HCT116 (cell line): ENCODE measurements at regions not wholly inside any gene's neighbourhood (a gene's known extent, or its start where the extent isn't known, plus 50 kb on each side); places are given as distances from the start of the nearest gene placed in this dataset.

Experiments
- CEBPB ChIP-seq: IDR thresholded peaks from 2 replicates; pipeline ENCODE4 v1.6.1; 2012; ENCODE audit warnings: low read depth
- CTCF ChIP-seq, 3 experiments: fragments of 200-600 bp in 1 of 3; sonication (generic) in 1 of 3; IDR thresholded peaks in 2 of 3; conservative IDR thresholded peaks in 1 of 3; 2 replicates each; pipeline ENCODE4 v1.5.1; 2012 to 2017; ENCODE audit warnings: low read depth in 2 of 3, low read length in 2 of 3, antibody characterized with exemption in 1 of 3, borderline replicate concordance in 1 of 3, control low read depth in 1 of 3, mild to moderate bottlenecking in 1 of 3, mixed read lengths in 1 of 3, mixed run types in 1 of 3, moderate library complexity in 1 of 3; ENCODE audit not compliant: insufficient read depth in 1 of 3
- EGR1 ChIP-seq: IDR thresholded peaks from 2 replicates; pipeline ENCODE4 v1.6.1; 2012; ENCODE audit warnings: low read depth
- EZH2 ChIP-seq: fragments of 200-600 bp; sonication (generic); IDR thresholded peaks from 2 replicates; pipeline ENCODE4 v1.6.1; 2017; ENCODE audit warnings: antibody characterized with exemption, mixed run types
- JUND ChIP-seq: IDR thresholded peaks from 2 replicates; pipeline ENCODE4 v1.6.1; 2012
- POLR2A ChIP-seq: IDR thresholded peaks from 2 replicates; pipeline ENCODE4 v1.7.0; 2011; ENCODE audit warnings: borderline replicate concordance; ENCODE audit not compliant: insufficient read depth, insufficient read length; ENCODE audit errors: extremely low read depth
- POLR2AphosphoS5 ChIP-seq: IDR thresholded peaks from 2 replicates; pipeline ENCODE4 v1.6.1; 2011; ENCODE audit warnings: mild to moderate bottlenecking, low read depth, low read length, moderate library complexity
- YY1 ChIP-seq: IDR thresholded peaks from 2 replicates; pipeline ENCODE4 v1.6.1; 2011; ENCODE audit warnings: low read length, low read depth, moderate library complexity, mild to moderate bottlenecking; ENCODE audit not compliant: insufficient replicate concordance; ENCODE audit errors: extremely low read depth
- TF ChIP-seq, protein P1 (sequence below): IDR thresholded peaks from 2 replicates; pipeline ENCODE4 v1.6.1; 2012; ENCODE audit warnings: low read depth
- TF ChIP-seq, protein P2 (sequence below): IDR thresholded peaks from 2 replicates; pipeline ENCODE4 v1.6.1; 2012
- TF ChIP-seq, protein P3 (sequence below): IDR thresholded peaks from 2 replicates; pipeline ENCODE4 v1.6.1; 2012

DNA sequence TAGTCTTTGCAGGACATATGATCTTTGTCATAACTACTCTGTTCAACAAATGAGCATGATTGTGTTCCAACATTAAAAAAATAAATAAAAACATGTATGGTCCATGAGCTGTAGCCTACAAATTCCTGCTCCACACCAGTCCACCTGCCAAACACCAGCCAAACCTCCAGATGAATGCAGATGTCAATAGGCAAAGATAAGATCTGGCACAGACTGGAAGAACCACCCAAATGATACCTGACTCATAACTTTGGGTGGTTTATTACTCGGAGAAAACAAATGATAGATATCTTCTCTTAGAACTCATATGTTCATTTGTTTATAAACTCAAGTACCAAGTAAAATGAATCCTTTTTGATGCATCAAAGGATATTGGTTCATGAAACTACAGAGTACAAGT is 425.1 kb downstream of the GBA3 start:
- TF ChIP-seq POLR2A (no peak), CTCF (IDR thresholded peaks at IDR 0.05 in 2 of 3, conservative IDR thresholded peaks at IDR 0.05 in 1 of 3; ENCODE audit: borderline replicate concordance in 1 of 3, insufficient read depth in 1 of 3, low read depth in 2 of 3, low read length in 2 of 3) (no peak), EZH2 (no peak), YY1 (no peak), POLR2AphosphoS5 (no peak), EGR1 (no peak), JUND (no peak), CEBPB (no peak)
- TF ChIP-seq, protein P1, sequence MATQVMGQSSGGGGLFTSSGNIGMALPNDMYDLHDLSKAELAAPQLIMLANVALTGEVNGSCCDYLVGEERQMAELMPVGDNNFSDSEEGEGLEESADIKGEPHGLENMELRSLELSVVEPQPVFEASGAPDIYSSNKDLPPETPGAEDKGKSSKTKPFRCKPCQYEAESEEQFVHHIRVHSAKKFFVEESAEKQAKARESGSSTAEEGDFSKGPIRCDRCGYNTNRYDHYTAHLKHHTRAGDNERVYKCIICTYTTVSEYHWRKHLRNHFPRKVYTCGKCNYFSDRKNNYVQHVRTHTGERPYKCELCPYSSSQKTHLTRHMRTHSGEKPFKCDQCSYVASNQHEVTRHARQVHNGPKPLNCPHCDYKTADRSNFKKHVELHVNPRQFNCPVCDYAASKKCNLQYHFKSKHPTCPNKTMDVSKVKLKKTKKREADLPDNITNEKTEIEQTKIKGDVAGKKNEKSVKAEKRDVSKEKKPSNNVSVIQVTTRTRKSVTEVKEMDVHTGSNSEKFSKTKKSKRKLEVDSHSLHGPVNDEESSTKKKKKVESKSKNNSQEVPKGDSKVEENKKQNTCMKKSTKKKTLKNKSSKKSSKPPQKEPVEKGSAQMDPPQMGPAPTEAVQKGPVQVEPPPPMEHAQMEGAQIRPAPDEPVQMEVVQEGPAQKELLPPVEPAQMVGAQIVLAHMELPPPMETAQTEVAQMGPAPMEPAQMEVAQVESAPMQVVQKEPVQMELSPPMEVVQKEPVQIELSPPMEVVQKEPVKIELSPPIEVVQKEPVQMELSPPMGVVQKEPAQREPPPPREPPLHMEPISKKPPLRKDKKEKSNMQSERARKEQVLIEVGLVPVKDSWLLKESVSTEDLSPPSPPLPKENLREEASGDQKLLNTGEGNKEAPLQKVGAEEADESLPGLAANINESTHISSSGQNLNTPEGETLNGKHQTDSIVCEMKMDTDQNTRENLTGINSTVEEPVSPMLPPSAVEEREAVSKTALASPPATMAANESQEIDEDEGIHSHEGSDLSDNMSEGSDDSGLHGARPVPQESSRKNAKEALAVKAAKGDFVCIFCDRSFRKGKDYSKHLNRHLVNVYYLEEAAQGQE, result no peak
- TF ChIP-seq, protein P2, sequence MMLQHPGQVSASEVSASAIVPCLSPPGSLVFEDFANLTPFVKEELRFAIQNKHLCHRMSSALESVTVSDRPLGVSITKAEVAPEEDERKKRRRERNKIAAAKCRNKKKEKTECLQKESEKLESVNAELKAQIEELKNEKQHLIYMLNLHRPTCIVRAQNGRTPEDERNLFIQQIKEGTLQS, result no peak
- TF ChIP-seq, protein P3, sequence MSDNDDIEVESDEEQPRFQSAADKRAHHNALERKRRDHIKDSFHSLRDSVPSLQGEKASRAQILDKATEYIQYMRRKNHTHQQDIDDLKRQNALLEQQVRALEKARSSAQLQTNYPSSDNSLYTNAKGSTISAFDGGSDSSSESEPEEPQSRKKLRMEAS, result no peak
